Ishikawa (cell line): ENCODE measurements at regions not wholly inside any gene's neighbourhood (a gene's known extent, or its start where the extent isn't known, plus 50 kb on each side); places are given as distances from the start of the nearest gene placed in this dataset.

Experiments used
- CEBPB ChIP-seq: IDR thresholded peaks from 2 replicates; pipeline ENCODE4 v1.6.1; 2012
- CREB1 ChIP-seq: IDR thresholded peaks from 2 replicates; pipeline ENCODE4 v1.6.1; 2012; ENCODE audit warnings: low read depth
- EGR1 ChIP-seq: IDR thresholded peaks from 2 replicates; pipeline ENCODE4 v1.6.1; 2012
- EP300 ChIP-seq: IDR thresholded peaks from 2 replicates; pipeline ENCODE4 v1.6.1; 2012; ENCODE audit warnings: borderline replicate concordance
- FOXM1 ChIP-seq: IDR thresholded peaks from 2 replicates; pipeline ENCODE4 v1.6.1; 2012; ENCODE audit warnings: low read depth, borderline replicate concordance
- NFIC ChIP-seq: IDR thresholded peaks from 2 replicates; pipeline ENCODE4 v1.6.1; 2012
- RAD21 ChIP-seq: IDR thresholded peaks from 2 replicates; pipeline ENCODE4 v1.6.1; 2012; ENCODE audit warnings: low read depth
- TAF1 ChIP-seq: IDR thresholded peaks from 2 replicates; pipeline ENCODE4 v1.6.1; 2012; ENCODE audit warnings: low read depth, mild to moderate bottlenecking
- TCF12 ChIP-seq: IDR thresholded peaks from 2 replicates; pipeline ENCODE4 v1.6.1; 2012; ENCODE audit warnings: low read depth
- TEAD4 ChIP-seq: IDR thresholded peaks from 2 replicates; pipeline ENCODE4 v1.6.1; 2012
- USF1 ChIP-seq: IDR thresholded peaks from 2 replicates; pipeline ENCODE4 v1.6.1; 2012
- YY1 ChIP-seq: IDR thresholded peaks from 2 replicates; pipeline ENCODE4 v1.6.1; 2012; ENCODE audit warnings: low read depth
- ZBTB7A ChIP-seq: IDR thresholded peaks from 2 replicates; pipeline ENCODE4 v1.6.1; 2012; ENCODE audit warnings: low read depth
- TF ChIP-seq, protein P1 (sequence below): IDR thresholded peaks from 2 replicates; pipeline ENCODE4 v1.6.1; 2012; ENCODE audit warnings: low read depth, mild to moderate bottlenecking
- TF ChIP-seq, protein P2 (sequence below): IDR thresholded peaks from 2 replicates; pipeline ENCODE4 v1.6.1; 2012

DNA sequence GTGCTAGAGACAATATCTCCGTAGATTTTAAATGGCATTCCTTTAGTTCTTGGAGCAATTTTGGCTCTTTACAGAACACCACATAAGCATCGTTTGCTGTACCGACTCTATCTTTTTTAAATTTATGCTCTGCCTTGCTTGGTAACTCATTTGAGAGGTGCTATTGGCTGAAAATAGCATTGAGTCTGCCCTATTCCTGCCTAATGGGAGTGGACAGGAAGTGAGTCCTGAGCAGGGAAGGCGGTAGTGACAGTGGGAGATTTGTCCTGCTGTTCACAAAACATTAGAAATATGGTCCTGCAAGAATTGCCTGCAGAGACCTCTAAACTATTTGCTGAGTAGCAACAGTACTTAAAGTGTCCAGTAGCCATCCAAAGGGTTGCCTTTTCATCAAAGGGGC is 115.2 kb upstream of the IFNE start:
- TF ChIP-seq, protein P1, sequence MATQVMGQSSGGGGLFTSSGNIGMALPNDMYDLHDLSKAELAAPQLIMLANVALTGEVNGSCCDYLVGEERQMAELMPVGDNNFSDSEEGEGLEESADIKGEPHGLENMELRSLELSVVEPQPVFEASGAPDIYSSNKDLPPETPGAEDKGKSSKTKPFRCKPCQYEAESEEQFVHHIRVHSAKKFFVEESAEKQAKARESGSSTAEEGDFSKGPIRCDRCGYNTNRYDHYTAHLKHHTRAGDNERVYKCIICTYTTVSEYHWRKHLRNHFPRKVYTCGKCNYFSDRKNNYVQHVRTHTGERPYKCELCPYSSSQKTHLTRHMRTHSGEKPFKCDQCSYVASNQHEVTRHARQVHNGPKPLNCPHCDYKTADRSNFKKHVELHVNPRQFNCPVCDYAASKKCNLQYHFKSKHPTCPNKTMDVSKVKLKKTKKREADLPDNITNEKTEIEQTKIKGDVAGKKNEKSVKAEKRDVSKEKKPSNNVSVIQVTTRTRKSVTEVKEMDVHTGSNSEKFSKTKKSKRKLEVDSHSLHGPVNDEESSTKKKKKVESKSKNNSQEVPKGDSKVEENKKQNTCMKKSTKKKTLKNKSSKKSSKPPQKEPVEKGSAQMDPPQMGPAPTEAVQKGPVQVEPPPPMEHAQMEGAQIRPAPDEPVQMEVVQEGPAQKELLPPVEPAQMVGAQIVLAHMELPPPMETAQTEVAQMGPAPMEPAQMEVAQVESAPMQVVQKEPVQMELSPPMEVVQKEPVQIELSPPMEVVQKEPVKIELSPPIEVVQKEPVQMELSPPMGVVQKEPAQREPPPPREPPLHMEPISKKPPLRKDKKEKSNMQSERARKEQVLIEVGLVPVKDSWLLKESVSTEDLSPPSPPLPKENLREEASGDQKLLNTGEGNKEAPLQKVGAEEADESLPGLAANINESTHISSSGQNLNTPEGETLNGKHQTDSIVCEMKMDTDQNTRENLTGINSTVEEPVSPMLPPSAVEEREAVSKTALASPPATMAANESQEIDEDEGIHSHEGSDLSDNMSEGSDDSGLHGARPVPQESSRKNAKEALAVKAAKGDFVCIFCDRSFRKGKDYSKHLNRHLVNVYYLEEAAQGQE = no peak
- TF ChIP-seq EGR1 = no peak
- TF ChIP-seq, protein P2, sequence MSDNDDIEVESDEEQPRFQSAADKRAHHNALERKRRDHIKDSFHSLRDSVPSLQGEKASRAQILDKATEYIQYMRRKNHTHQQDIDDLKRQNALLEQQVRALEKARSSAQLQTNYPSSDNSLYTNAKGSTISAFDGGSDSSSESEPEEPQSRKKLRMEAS = no peak
- TF ChIP-seq EP300 = no peak
- no peak for TF ChIP-seq TAF1
- TF ChIP-seq CEBPB = no peak
- no peak for TF ChIP-seq USF1

DNA sequence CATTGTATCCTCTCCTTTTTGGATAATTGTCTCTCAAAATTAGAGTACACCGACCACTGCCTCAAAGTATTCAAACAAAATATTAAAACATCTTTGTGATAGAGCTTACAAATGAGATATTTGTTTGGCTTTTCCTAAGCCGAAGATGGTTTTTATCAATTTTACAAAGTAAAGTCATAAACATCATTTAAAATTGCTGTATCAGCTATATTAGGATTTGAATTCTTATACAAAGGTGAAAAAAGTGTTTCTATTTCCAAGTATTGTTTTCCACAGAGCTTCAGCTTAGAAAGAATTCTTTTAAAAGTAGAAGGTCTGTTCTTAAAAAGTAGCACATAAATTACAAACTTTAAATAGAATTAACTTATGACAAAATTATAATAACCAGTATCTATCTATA is 116.6 kb upstream of the IFNE start:
- no peak for TF ChIP-seq ZBTB7A
- no peak for TF ChIP-seq CREB1
- no peak for TF ChIP-seq YY1
- TF ChIP-seq TAF1 = no peak
- TF ChIP-seq, protein P1 = no peak

DNA sequence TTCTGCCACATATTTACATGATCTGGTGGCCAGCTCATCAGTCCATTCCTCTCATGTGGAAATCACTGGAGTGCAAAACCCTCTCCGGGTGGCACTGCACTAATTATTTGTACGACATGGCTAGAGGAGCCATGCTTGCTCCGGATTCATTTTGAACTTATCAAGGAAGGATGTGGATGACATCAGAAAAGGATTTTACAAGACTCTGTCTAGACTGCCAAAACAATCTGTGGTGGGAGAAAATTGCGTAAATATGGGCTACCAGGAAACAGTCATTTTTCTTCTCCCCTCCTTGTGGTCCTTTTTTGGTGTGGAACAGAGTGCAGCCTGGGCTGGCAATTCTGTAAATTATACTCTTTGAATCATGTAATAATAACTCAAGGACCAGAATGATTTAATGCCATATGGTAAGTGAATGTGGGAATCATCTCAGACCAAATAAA is 123.4 kb upstream of the IFNE start:
- TF ChIP-seq TCF12 (no peak), RAD21 (no peak), ZBTB7A (no peak), YY1 (no peak), TEAD4 (no peak), USF1 (no peak), TAF1 (no peak), FOXM1 (no peak), NFIC (no peak), EGR1 (no peak), EP300 (no peak), CEBPB (no peak)
- TF ChIP-seq, protein P1 = no peak
- TF ChIP-seq, protein P2 = no peak

- TF ChIP-seq CEBPB (no peak), TEAD4 (no peak), EP300 (no peak), NFIC (no peak), CREB1 (no peak), FOXM1 (no peak)
- TF ChIP-seq, protein P1 = no peak
Observed at GRCh38 chr9:21607576-21607975, 125.5 kb upstream of the IFNE start.
